SK-N-SH (cell line): ENCODE measurements at regions not wholly inside any gene's neighbourhood (a gene's known extent, or its start where the extent isn't known, plus 50 kb on each side); places are given as distances from the start of the nearest gene placed in this dataset.

Experiments used
- CTCF ChIA-PET: fragments of 300-600, 350-600 bp; formaldehyde crosslinking; extraction: SDS; loops from one replicate; lab custom pipeline; 2021; lab: Yijun Ruan, JAX
- POLR2A ChIA-PET: fragments of 350-600 bp; sonication (Branson Sonifier 250); formaldehyde crosslinking; extraction: SDS; loops from one replicate; lab custom pipeline; 2020; ENCODE audit warnings: antibody characterized with exemption, inconsistent platforms; lab: Yijun Ruan, JAX
- DNase-seq: peaks from one replicate; pipeline ENCODE4 v3.0.0; 2012
- H2AFZ ChIP-seq: fragments of 200-600 bp; sonication (generic); 2 replicates; pipeline ENCODE4 v1.8.1; 2016; ENCODE audit warnings: antibody characterized with exemption, mild to moderate bottlenecking, low read depth
- H3F3A ChIP-seq: fragments of 200-600 bp; sonication (generic); replicated peaks from 2 replicates; pipeline ENCODE3; 2016; ENCODE audit warnings: antibody characterized with exemption, mild to moderate bottlenecking; ENCODE audit not compliant: insufficient read depth
- H3K27ac ChIP-seq, 2 experiments: fragments of 200-500 bp in 1 of 2; fragments of 200-600 bp in 1 of 2; sonication (Bioruptor generic) in 1 of 2; sonication (generic), shearing (Covaris generic) in 1 of 2; 2 replicates each; pipeline versions ENCODE4 v1.5.1 to v1.6.1; 2014 to 2016; ENCODE audit warnings: low read depth in 2 of 2, inconsistent platforms in 1 of 2, low read length in 1 of 2, mild to moderate bottlenecking in 1 of 2, mixed read lengths in 1 of 2
- H3K27me3 ChIP-seq: fragments of 200-600 bp; sonication (generic), shearing (Covaris generic); 2 replicates; pipeline ENCODE4 v1.6.1; 2016; ENCODE audit warnings: mixed run types; ENCODE audit not compliant: insufficient read depth
- H3K36me3 ChIP-seq, 2 experiments: fragments of 200-500 bp in 1 of 2; fragments of 200-600 bp in 1 of 2; sonication (Bioruptor generic) in 1 of 2; sonication (generic) in 1 of 2; replicated peaks in 1 of 2; 2 replicates each; pipeline versions ENCODE3 to v1.5.1; 2014 to 2016; ENCODE audit warnings: low read length in 1 of 2, mild to moderate bottlenecking in 1 of 2; ENCODE audit not compliant: insufficient read depth in 2 of 2, control insufficient read depth in 1 of 2
- H3K4me1 ChIP-seq, 2 experiments: fragments of 200-500 bp in 1 of 2; fragments of 200-600 bp in 1 of 2; sonication (Bioruptor generic) in 1 of 2; sonication (generic), shearing (Covaris generic) in 1 of 2; 2 replicates each; pipeline versions ENCODE4 v1.5.1 to v1.6.1; 2014 to 2016; ENCODE audit warnings: low read depth in 1 of 2, low read length in 1 of 2, mixed run types in 1 of 2; ENCODE audit not compliant: insufficient read depth in 2 of 2, control insufficient read depth in 1 of 2
- H3K4me2 ChIP-seq: fragments of 200-600 bp; sonication (generic), shearing (Covaris generic); 2 replicates; pipeline ENCODE4 v1.6.1; 2017; ENCODE audit warnings: mixed run types
- H3K4me3 ChIP-seq, 2 experiments: fragments of 200-500 bp in 1 of 2; fragments of 200-600 bp in 1 of 2; sonication (Bioruptor generic) in 1 of 2; sonication (generic), shearing (Covaris generic) in 1 of 2; 2 replicates each; pipeline versions ENCODE4 v1.5.1 to v1.8.1; 2014 to 2016; ENCODE audit warnings: low read depth in 2 of 2, inconsistent platforms in 1 of 2, low read length in 1 of 2, mild to moderate bottlenecking in 1 of 2, mixed read lengths in 1 of 2, moderate library complexity in 1 of 2
- H3K79me2 ChIP-seq: fragments of 200-600 bp; sonication (generic); 2 replicates; pipeline ENCODE4 v1.8.1; 2017; ENCODE audit warnings: mild to moderate bottlenecking; ENCODE audit not compliant: insufficient read depth
- H3K9ac ChIP-seq: fragments of 200-600 bp; sonication (generic); 2 replicates; pipeline ENCODE4 v1.6.1; 2017; ENCODE audit warnings: mixed run types
- H3K9me2 ChIP-seq: fragments of 200-600 bp; sonication (generic); 2 replicates; pipeline ENCODE4 v1.6.1; 2017; ENCODE audit warnings: mixed run types
- H3K9me3 ChIP-seq: fragments of 200-600 bp; sonication (generic); 2 replicates; pipeline ENCODE4 v1.6.1; 2017; ENCODE audit warnings: mixed run types, mild to moderate bottlenecking, moderate library complexity
- H4K20me1 ChIP-seq: fragments of 200-600 bp; sonication (generic); 2 replicates; pipeline ENCODE4 v1.6.1; 2017; ENCODE audit warnings: mild to moderate bottlenecking, mixed run types; ENCODE audit not compliant: insufficient read depth
- CTCF ChIP-seq: fragments of 200-600 bp; sonication (generic); IDR thresholded peaks from 2 replicates; pipeline ENCODE4 v1.6.1; 2017; ENCODE audit warnings: antibody characterized with exemption, mild to moderate bottlenecking, moderate library complexity
- ELF1 ChIP-seq: IDR thresholded peaks from 2 replicates; pipeline ENCODE4 v1.4.0; 2012
- EP300 ChIP-seq, 2 experiments: IDR thresholded peaks; 2 replicates each; pipeline versions ENCODE4 v1.4.0 to v1.6.1; 2012; ENCODE audit warnings: borderline replicate concordance in 1 of 2, low read depth in 1 of 2, low read length in 1 of 2
- EZH2phosphoT487 ChIP-seq: fragments of 200-600 bp; sonication (generic); IDR thresholded peaks from 2 replicates; pipeline ENCODE4 v1.6.1; 2017; ENCODE audit warnings: low read depth, mixed run types, mild to moderate bottlenecking, antibody characterized with exemption, moderate library complexity, borderline replicate concordance
- FOSL2 ChIP-seq: IDR thresholded peaks from 2 replicates; pipeline ENCODE4 v1.4.0; 2012; ENCODE audit warnings: low read depth, mild to moderate bottlenecking, moderate library complexity, borderline replicate concordance
- FOXJ3 ChIP-seq: sonication (generic); formaldehyde crosslinking; IDR thresholded peaks from 2 replicates; pipeline ENCODE4 v1.5.1; 2020; ENCODE audit warnings: mild to moderate bottlenecking, missing genetic modification reagents
- JUND ChIP-seq: IDR thresholded peaks from 2 replicates; pipeline ENCODE4 v1.4.0; 2012
- MAX ChIP-seq: IDR thresholded peaks from 2 replicates; pipeline ENCODE4 v1.4.0; 2012; ENCODE audit warnings: low read depth
- MEF2A ChIP-seq: IDR thresholded peaks from 2 replicates; pipeline ENCODE4 v1.4.0; 2012; ENCODE audit warnings: low read depth, borderline replicate concordance
- MXI1 ChIP-seq: IDR thresholded peaks from 2 replicates; pipeline ENCODE4 v1.6.1; 2012; ENCODE audit warnings: mild to moderate bottlenecking, low read depth, low read length, improper control_type of control experiment
- NFIC ChIP-seq: IDR thresholded peaks from 2 replicates; pipeline ENCODE4 v1.4.0; 2012; ENCODE audit warnings: borderline replicate concordance
- PBX3 ChIP-seq: IDR thresholded peaks from 2 replicates; pipeline ENCODE4; 2012
- POLR2AphosphoS5 ChIP-seq: IDR thresholded peaks from 2 replicates; pipeline ENCODE4 v1.6.1; 2012; ENCODE audit warnings: low read depth, low read length
- RAD21 ChIP-seq: IDR thresholded peaks from 2 replicates; pipeline ENCODE4 v1.6.1; 2012; ENCODE audit warnings: mild to moderate bottlenecking, low read length
- RCOR1 ChIP-seq: fragments of 150-350 bp; IDR thresholded peaks from 2 replicates; pipeline ENCODE4 v1.6.1; 2017; ENCODE audit warnings: antibody characterized with exemption, low read length
- SIN3A ChIP-seq: IDR thresholded peaks from 2 replicates; pipeline ENCODE4 v1.6.1; 2012; ENCODE audit warnings: low read depth, mild to moderate bottlenecking, low read length, moderate library complexity, borderline replicate concordance
- TAF1 ChIP-seq: IDR thresholded peaks from 2 replicates; pipeline ENCODE4 v1.6.1; 2012; ENCODE audit warnings: low read depth, mild to moderate bottlenecking, low read length, moderate library complexity, borderline replicate concordance
- TCF12 ChIP-seq: IDR thresholded peaks from 2 replicates; pipeline ENCODE4 v1.4.0; 2012
- TEAD4 ChIP-seq: IDR thresholded peaks from 2 replicates; pipeline ENCODE4 v1.4.0; 2012; ENCODE audit warnings: mild to moderate bottlenecking, borderline replicate concordance; ENCODE audit not compliant: insufficient read depth
- USF2 ChIP-seq: fragments of 150-350 bp; IDR thresholded peaks from 2 replicates; pipeline ENCODE4 v1.6.1; 2017; ENCODE audit warnings: antibody characterized with exemption, low read length, low read depth, borderline replicate concordance
- YY1 ChIP-seq: IDR thresholded peaks from 2 replicates; pipeline ENCODE4 v1.4.0; 2012; ENCODE audit warnings: low read depth, mild to moderate bottlenecking
- WGBS: methylation state at CpG from one replicate; pipeline ENCODE4 v1.1.6; 2017; ENCODE audit warnings: low lambda C conversion rate; 5-methylcytosine and 5-hydroxymethylcytosine counted together

- Histone ChIP-seq H3K9ac (no peak overlapping the region), H3K4me2 (no peak overlapping the region), H3K9me2 (no peaks in the 10 kb centered on the region), H3F3A (no peaks in the 10 kb centered on the region), H3K4me1 (peaks cover 0 to 5% of the 10 kb centered on the region in 2 experiments; a peak in 2 of 4 replicates), H3K27ac (no peak overlapping the region), H3K36me3 (no peaks in the 10 kb centered on the region), H4K20me1 (no peaks in the 10 kb centered on the region), H3K79me2 (no peaks in the 10 kb centered on the region), H2AFZ (no peak overlapping the region), H3K27me3 (no peaks in the 10 kb centered on the region), H3K9me3 (no peaks in the 10 kb centered on the region), H3K4me3 (no peak overlapping the region)
- CTCF ChIA-PET, result no interaction called here
- WGBS, result 57% methylated on average over 1 of the region's 1 CpG
- DNase-seq, result no peak
- TF ChIP-seq JUND, result no peak
- TF ChIP-seq EP300 (IDR thresholded peaks at IDR 0.05; ENCODE audit: borderline replicate concordance in 1 of 2, low read depth in 1 of 2, low read length in 1 of 2), result peak in 1 of 2 experiments; percentile 45; a peak in 1 of 4 replicates
- no peak for TF ChIP-seq YY1
- POLR2A ChIA-PET, result no interaction called here
These were observed 468.3 kb downstream of the MEIS1 start for GRCh38 chr2:66903183-66903582.

GRCh38 chr2:66903745-66904465 lies 469.0 kb downstream of the MEIS1 start:
- Histone ChIP-seq H3K4me2 (no peak overlapping the region), H3F3A (no peaks in the 10 kb centered on the region), H3K4me1 (peaks cover 0 to 4% of the 10 kb centered on the region in 2 experiments; a peak in 2 of 4 replicates), H2AFZ (no peak overlapping the region), H3K27ac (no peak overlapping the region), H3K9me2 (no peaks in the 10 kb centered on the region), H4K20me1 (no peaks in the 10 kb centered on the region), H3K9me3 (no peaks in the 10 kb centered on the region), H3K36me3 (no peaks in the 10 kb centered on the region), H3K9ac (no peak overlapping the region), H3K4me3 (no peak overlapping the region), H3K27me3 (no peaks in the 10 kb centered on the region), H3K79me2 (no peaks in the 10 kb centered on the region)
- CTCF ChIA-PET, result no interaction called here
- no peak for DNase-seq
- WGBS, result 85% methylated on average over 9 of the region's 9 CpGs
- TF ChIP-seq MEF2A (no peak), MXI1 (no peak), ELF1 (no peak), EZH2phosphoT487 (no peak), MAX (no peak), CTCF (no peak), SIN3A (no peak), TCF12 (no peak), RAD21 (no peak), POLR2AphosphoS5 (no peak), TEAD4 (no peak), NFIC (no peak), FOXJ3 (CRISPR knock-in tag) (no peak), YY1 (no peak), RCOR1 (no peak), TAF1 (no peak), USF2 (no peak), PBX3 (no peak), FOSL2 (no peak)
- POLR2A ChIA-PET, result no interaction called here
